Osteoblast (primary cell): ENCODE measurements at regions not wholly inside any gene's neighbourhood (a gene's known extent, or its start where the extent isn't known, plus 50 kb on each side); places are given as distances from the start of the nearest gene placed in this dataset.

ENCODE experiments used
- DNase-seq: peaks from one replicate; pipeline ENCODE4 v3.0.0; 2011; ENCODE audit warnings: low spot score, mixed read lengths; ENCODE audit not compliant: insufficient read length; ENCODE audit errors: missing footprints
- H2AFZ ChIP-seq: 2 replicates; pipeline ENCODE4 v1.6.0; 2011; ENCODE audit warnings: mild to moderate bottlenecking, low read length
- H3K27ac ChIP-seq: 2 replicates; pipeline ENCODE4 v1.5.1; 2011; ENCODE audit warnings: mild to moderate bottlenecking, low read depth, low read length, moderate library complexity
- H3K27me3 ChIP-seq: 2 replicates; pipeline ENCODE4 v1.6.0; 2012; ENCODE audit warnings: mild to moderate bottlenecking, control low read depth, inconsistent platforms, low read length, moderate library complexity; ENCODE audit not compliant: insufficient read depth
- H3K36me3 ChIP-seq: 2 replicates; pipeline ENCODE4 v1.5.1; 2011; ENCODE audit warnings: mild to moderate bottlenecking, low read length, control low read depth, moderate library complexity; ENCODE audit not compliant: insufficient read depth
- H3K4me1 ChIP-seq: 2 replicates; pipeline ENCODE4 v1.5.1; 2011; ENCODE audit warnings: mild to moderate bottlenecking, low read length, control low read depth, moderate library complexity; ENCODE audit not compliant: insufficient read depth
- H3K4me2 ChIP-seq: 2 replicates; pipeline ENCODE4 v1.6.0; 2011; ENCODE audit warnings: mild to moderate bottlenecking, low read length; ENCODE audit not compliant: insufficient read depth
- H3K4me3 ChIP-seq: fragments of 200-600 bp; sonication (generic); 3 replicates; pipeline ENCODE4 v1.5.1; 2012; ENCODE audit warnings: mild to moderate bottlenecking, low read length, inconsistent platforms; ENCODE audit not compliant: insufficient read depth
- H3K79me2 ChIP-seq: 2 replicates; pipeline ENCODE4 v1.6.0; 2012; ENCODE audit warnings: mild to moderate bottlenecking, low read length, control low read depth, inconsistent platforms; ENCODE audit not compliant: insufficient read depth
- H3K9me3 ChIP-seq: 2 replicates; pipeline ENCODE4 v1.5.1; 2011; ENCODE audit warnings: low read depth, low read length, control low read depth
- H4K20me1 ChIP-seq: 2 replicates; pipeline ENCODE4 v1.6.0; 2012; ENCODE audit warnings: mild to moderate bottlenecking, low read length, control low read depth; ENCODE audit not compliant: insufficient read depth
- CTCF ChIP-seq: IDR thresholded peaks from 2 replicates; pipeline ENCODE4 v1.5.1; 2011; ENCODE audit warnings: mild to moderate bottlenecking, low read depth, low read length, moderate library complexity; ENCODE audit errors: extremely low read depth

GRCh38 chr5:12799165-12799564 lies 894.9 kb upstream of the CTNND2 start:
- H3K9me3 ChIP-seq: no peaks in the 10 kb centered on the region
- DNase-seq: no peak
- no peaks in the 10 kb centered on the region for H4K20me1 ChIP-seq
- no peaks in the 10 kb centered on the region for H3K79me2 ChIP-seq
- no peaks in the 10 kb centered on the region for H3K36me3 ChIP-seq
- TF ChIP-seq CTCF: no peak
- no peak overlapping the region for H2AFZ ChIP-seq
- no peaks in the 10 kb centered on the region for H3K4me1 ChIP-seq
- H3K4me2 ChIP-seq: no peak overlapping the region
- no peaks in the 10 kb centered on the region for H3K27me3 ChIP-seq
- no peak overlapping the region for H3K27ac ChIP-seq
- H3K4me3 ChIP-seq: no peak overlapping the region

- TF ChIP-seq CTCF: no peak
- H4K20me1 ChIP-seq: no peaks in the 10 kb centered on the region
- no peak overlapping the region for H3K27ac ChIP-seq
Observed at GRCh38 chr5:12795333-12795663, 891.1 kb upstream of the CTNND2 start.

GRCh38 chr5:12794476-12795332 lies 890.5 kb upstream of the CTNND2 start:
- TF ChIP-seq CTCF: no peak

More at GRCh38 chr5:12795333-12795663, 891.1 kb upstream of the CTNND2 start:
- no peaks in the 10 kb centered on the region for H3K9me3 ChIP-seq
- no peaks in the 10 kb centered on the region for H3K36me3 ChIP-seq
- no peaks in the 10 kb centered on the region for H3K79me2 ChIP-seq
- no peaks in the 10 kb centered on the region for H3K4me1 ChIP-seq
- H3K4me2 ChIP-seq: no peak overlapping the region
- no peaks in the 10 kb centered on the region for H3K27me3 ChIP-seq
- no peak overlapping the region for H2AFZ ChIP-seq
- no peak overlapping the region for H3K4me3 ChIP-seq
- DNase-seq: peak; percentile 68

GRCh38 chr5:12793373-12793772 lies 889.1 kb upstream of the CTNND2 start:
- Histone ChIP-seq H3K4me1 (no peaks in the 10 kb centered on the region), H3K79me2 (no peaks in the 10 kb centered on the region), H2AFZ (no peak overlapping the region), H3K27me3 (no peaks in the 10 kb centered on the region), H3K4me2 (no peak overlapping the region), H3K36me3 (no peaks in the 10 kb centered on the region), H3K9me3 (peaks cover 3% of the 10 kb centered on the region), H3K27ac (no peak overlapping the region), H4K20me1 (no peaks in the 10 kb centered on the region), H3K4me3 (no peak overlapping the region)
- DNase-seq: no peak
- TF ChIP-seq CTCF: no peak

More at GRCh38 chr5:12794476-12795332, 890.5 kb upstream of the CTNND2 start:
- no peaks in the 10 kb centered on the region for H3K79me2 ChIP-seq
- no peaks in the 10 kb centered on the region for H3K36me3 ChIP-seq
- no peak overlapping the region for H3K4me3 ChIP-seq
- no peaks in the 10 kb centered on the region for H3K4me1 ChIP-seq
- no peak overlapping the region for H3K27ac ChIP-seq
- no peak overlapping the region for H2AFZ ChIP-seq
- H3K27me3 ChIP-seq: no peaks in the 10 kb centered on the region
- H3K4me2 ChIP-seq: no peak overlapping the region
- peaks cover 3% of the 10 kb centered on the region for H3K9me3 ChIP-seq
- H4K20me1 ChIP-seq: no peaks in the 10 kb centered on the region
- peak; percentile 25 for DNase-seq
